ENCODE measurements at regions not wholly inside any gene's neighbourhood (a gene's known extent, or its start where the extent isn't known, plus 50 kb on each side); places are given as distances from the start of the nearest gene placed in this dataset.

DNA sequence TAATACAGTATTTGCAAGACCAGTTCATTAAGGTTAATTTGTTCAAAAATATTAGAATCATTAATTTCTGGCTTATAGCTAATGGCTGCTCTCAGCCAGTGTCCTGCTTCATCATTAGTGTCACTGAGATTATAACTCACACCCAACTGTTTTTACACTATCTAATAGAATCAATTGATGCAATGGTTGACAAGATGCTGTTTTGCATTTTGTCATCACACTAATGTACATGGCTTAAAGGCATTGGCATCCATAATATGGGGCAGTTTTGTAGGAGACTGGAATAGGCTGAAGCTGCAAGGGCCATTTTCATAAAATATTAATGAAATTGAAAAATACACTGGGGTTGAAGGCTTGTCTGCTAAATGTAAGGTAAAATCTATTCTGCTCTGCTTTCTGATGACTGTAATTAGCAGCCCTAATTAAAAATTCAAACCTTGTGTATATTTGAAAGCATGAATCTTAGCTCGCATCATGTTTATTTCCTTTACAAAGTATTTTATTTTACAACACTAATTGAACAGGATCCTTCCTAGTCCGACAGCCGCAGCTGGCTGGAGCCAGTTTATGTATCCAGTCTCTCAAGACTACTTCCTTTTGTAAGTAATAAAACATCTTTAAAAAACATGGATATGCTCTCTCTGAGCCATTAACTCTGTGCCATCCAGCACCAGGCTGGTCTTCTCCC lies 296.7 kb downstream of the POU4F1 start:
- TF ChIP-seq, protein P1, sequence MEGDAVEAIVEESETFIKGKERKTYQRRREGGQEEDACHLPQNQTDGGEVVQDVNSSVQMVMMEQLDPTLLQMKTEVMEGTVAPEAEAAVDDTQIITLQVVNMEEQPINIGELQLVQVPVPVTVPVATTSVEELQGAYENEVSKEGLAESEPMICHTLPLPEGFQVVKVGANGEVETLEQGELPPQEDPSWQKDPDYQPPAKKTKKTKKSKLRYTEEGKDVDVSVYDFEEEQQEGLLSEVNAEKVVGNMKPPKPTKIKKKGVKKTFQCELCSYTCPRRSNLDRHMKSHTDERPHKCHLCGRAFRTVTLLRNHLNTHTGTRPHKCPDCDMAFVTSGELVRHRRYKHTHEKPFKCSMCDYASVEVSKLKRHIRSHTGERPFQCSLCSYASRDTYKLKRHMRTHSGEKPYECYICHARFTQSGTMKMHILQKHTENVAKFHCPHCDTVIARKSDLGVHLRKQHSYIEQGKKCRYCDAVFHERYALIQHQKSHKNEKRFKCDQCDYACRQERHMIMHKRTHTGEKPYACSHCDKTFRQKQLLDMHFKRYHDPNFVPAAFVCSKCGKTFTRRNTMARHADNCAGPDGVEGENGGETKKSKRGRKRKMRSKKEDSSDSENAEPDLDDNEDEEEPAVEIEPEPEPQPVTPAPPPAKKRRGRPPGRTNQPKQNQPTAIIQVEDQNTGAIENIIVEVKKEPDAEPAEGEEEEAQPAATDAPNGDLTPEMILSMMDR (IDR thresholded peaks at IDR 0.05; ENCODE audit: control insufficient read depth, insufficient read depth, low read depth, low read length, missing control alignments): no peak
- no peak overlapping the region for H3K4me3 ChIP-seq (ENCODE audit: control insufficient read depth, low read depth, low read length)
- no peak for DNase-seq (ENCODE audit: low read depth)

DNA sequence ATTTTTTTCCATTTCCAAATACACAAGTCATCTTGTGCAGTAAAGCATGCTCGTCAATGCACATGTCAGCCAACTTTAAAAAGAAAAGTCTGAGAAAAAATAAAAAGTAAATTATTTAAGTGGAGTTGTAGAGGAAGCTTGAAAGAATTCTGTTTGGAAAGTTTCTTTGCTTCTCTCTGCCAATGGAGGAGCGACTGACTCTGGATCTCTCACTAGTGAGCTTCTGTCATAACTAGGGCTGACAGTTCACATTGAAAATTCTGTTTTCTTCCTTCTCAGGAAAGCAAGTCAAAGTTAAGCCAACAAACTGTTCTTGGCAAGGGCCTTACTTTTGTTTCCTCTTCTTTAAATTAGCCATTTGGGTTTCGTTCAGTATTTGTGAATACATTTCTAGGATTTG lies 298.2 kb downstream of the POU4F1 start:
- H3K4me3 ChIP-seq (ENCODE audit: control insufficient read depth, low read depth, low read length): no peak overlapping the region
- no peak for DNase-seq (ENCODE audit: low read depth)
- TF ChIP-seq, protein P1 (IDR thresholded peaks at IDR 0.05; ENCODE audit: control insufficient read depth, insufficient read depth, low read depth, low read length, missing control alignments): no peak

DNA sequence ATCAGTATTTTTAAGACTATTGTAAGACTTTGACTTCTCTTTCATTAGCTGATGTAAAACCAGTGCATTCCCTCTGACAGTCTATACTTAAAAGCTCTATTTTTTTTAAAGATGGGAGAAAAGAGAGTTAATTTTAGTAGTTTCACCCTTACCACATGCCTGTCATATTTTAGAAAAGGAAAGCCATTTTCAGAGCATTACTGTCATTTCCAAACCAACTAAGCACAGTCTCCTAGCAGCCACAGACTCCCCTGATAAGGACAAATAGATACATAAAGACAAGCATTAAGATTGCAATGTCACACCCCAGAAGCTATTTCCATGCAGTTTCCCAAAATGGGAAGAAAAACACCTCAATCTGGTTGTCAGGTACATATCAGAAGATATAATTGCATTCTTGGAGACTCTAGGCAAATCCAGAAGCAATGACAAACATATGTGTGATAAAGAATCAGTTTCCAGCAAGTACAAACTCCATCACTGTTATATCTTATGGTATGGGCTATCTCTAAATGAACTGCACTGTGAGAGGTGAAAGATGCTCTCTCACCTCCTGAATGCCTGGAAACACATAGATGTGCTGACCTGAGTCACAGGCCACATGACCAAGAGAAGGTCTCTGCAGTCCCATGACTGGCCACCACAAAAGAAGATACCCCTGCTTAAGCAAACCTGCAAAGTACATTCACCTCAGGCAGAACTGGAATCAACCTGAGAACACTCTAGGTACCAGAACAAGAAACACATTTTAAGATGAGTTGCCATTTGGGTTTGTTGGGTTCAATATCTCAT lies 303.3 kb downstream of the POU4F1 start:
- H3K4me3 ChIP-seq (ENCODE audit: control insufficient read depth, low read depth, low read length): no peak overlapping the region
- no peak for DNase-seq (ENCODE audit: low read depth)
- TF ChIP-seq, protein P1 (IDR thresholded peaks at IDR 0.05; ENCODE audit: control insufficient read depth, insufficient read depth, low read depth, low read length, missing control alignments): no peak

DNA sequence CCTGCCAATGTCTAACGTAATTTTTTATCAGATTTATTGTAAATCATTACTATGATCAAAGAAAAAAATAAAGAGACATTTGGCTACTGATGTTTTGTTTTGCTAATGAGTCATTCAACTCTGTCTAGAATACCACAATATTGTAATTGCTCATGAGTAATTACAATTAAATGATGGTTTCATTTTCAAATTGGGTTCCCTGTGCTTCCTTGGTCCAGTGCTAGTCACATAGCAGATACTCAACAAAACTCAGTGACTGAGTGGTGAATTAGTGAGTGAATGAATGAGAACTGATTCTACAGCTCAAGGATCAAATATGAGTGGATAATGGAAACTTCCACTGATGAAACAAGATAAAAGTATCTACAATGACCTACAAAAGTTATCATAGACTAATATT lies 304.7 kb downstream of the POU4F1 start:
- no peak for DNase-seq (ENCODE audit: low read depth)
- TF ChIP-seq, protein P1 (IDR thresholded peaks at IDR 0.05; ENCODE audit: control insufficient read depth, insufficient read depth, low read depth, low read length, missing control alignments): no peak
- no peak overlapping the region for H3K4me3 ChIP-seq (ENCODE audit: control insufficient read depth, low read depth, low read length)

DNA sequence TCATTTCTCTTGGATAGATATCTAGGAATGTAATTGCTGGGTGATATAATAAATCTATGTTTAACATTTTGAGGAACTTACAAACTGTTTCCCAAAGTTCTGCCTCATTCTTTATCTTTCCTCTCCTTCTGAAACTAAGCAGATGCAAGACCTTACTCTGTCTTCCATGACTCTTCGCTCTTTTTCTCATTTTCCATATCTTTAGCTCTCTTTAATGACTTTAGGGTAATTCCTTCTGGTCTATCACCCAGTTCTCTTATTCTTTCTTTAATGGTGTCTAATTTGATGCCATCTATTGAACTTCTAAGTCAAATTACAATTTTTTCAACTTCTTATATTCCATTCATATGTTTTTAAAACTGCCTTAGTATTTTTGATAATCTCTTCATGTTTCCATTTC lies 316.6 kb downstream of the POU4F1 start:
- DNase-seq (ENCODE audit: low read depth): no peak
- TF ChIP-seq, protein P1 (IDR thresholded peaks at IDR 0.05; ENCODE audit: control insufficient read depth, insufficient read depth, low read depth, low read length, missing control alignments): no peak
- H3K4me3 ChIP-seq (ENCODE audit: control insufficient read depth, low read depth, low read length): no peak overlapping the region

DNA sequence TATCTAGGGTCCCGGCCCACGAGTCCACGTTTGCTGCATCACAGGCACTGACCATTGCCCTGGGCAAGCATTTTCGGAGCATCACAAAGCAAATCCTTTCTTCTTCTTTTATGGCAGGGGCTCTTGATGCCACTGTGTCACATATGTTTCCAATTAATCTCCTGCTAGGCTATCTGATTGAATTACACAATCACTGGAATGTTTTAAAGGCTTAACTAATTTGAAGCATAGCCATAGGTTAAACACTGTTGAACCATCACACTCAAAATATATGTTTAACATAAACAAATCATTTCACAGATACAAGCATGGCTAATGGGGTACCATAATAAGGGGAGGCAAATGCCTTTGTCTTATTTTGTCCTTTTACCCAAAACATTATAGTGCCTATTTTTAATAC lies 338.3 kb downstream of the POU4F1 start:
- TF ChIP-seq, protein P1 (IDR thresholded peaks at IDR 0.05; ENCODE audit: control insufficient read depth, insufficient read depth, low read depth, low read length, missing control alignments): no peak
- H3K4me3 ChIP-seq (ENCODE audit: control insufficient read depth, low read depth, low read length): no peak overlapping the region
- no peak for DNase-seq (ENCODE audit: low read depth)
